Activated T-cell treated with anti-CD3 and anti-CD28 coated beads, Interleukin-2, amount 50 U/mL, for 4 hours (primary cell): ENCODE measurements at regions not wholly inside any gene's neighbourhood (a gene's known extent, or its start where the extent isn't known, plus 50 kb on each side); places are given as distances from the start of the nearest gene placed in this dataset.
A peak's percentile ranks its signal among the peaks of the same experiment; 100 is the strongest.

Experiments
- ATAC-seq, 2 donors: fragments of 200-7000 bp; cut with Tn5 transposase; one replicate each; pipeline ENCODE4 v1.10.0; 2021
- DNase-seq: peaks from one replicate; pipeline ENCODE4 v3.0.0-alpha.2; 2020
- H3K27me3 Mint-ChIP-seq: one replicate; pipeline ENCODE4 v1.8.0; 2021; ENCODE audit warnings: low read depth, mixed read lengths
- H3K36me3 Mint-ChIP-seq: one replicate; pipeline ENCODE4 v1.8.0; 2022; ENCODE audit warnings: mixed read lengths; ENCODE audit not compliant: insufficient read depth
- H3K4me1 Mint-ChIP-seq: one replicate; pipeline ENCODE4 v1.8.0; 2021; ENCODE audit warnings: low read depth, mixed read lengths
- H3K4me3 Mint-ChIP-seq: one replicate; pipeline ENCODE4 v1.8.0; 2021; ENCODE audit warnings: mild to moderate bottlenecking, moderate library complexity, mixed read lengths
- H3K9me3 Mint-ChIP-seq: one replicate; pipeline ENCODE4 v1.8.0; 2021; ENCODE audit warnings: mixed read lengths

DNA sequence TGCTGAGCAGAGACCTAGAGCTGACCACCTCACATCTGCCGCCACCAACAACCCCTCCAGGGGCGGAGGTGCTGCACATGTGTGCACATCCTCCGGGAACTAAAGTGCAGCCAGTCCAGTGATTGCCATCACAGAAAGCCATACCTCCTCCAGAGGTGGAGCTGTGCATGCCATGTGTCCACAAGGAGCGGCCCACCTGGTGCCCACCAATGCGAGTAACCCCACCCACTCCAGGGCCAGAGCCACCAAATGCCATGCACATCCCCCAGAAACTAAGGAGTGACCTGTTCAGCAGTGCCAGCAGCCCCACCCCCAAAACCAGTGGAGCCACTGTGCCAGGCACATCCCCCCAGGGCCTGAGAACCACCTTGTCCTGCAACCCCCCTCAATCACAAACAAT is 557.9 kb downstream of the UQCRFS1 start:
- H3K4me1 Mint-ChIP-seq, result no peaks in the 10 kb centered on the region
- no peak for DNase-seq
- H3K27me3 Mint-ChIP-seq, result no peaks in the 10 kb centered on the region
- no peak overlapping the region for H3K4me3 Mint-ChIP-seq
- H3K9me3 Mint-ChIP-seq, result peaks cover 25% of the 10 kb centered on the region
- no peak for ATAC-seq
- H3K36me3 Mint-ChIP-seq, result no peaks in the 10 kb centered on the region

DNA sequence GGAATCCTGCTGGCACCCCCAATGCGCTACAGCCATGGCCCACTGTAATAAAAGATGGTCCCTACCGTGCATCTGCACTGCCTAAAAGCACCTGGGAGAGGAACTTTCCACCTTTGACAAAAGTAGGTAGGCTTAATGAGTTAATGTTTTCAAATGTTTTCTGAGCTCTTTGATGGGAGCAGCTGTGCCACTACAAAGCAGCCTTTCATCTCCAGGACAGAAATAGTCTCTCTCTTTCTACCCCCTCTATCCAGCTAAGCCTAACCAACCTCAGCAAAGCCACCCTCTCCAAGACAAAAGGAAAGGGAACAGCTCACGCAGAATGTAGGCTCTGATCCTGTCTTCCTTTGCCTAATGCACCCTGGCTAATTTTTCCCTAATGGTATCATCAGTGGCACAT is 560.2 kb downstream of the UQCRFS1 start:
- no peak for ATAC-seq
- no peak overlapping the region for H3K4me3 Mint-ChIP-seq
- peaks cover 14% of the 10 kb centered on the region for H3K9me3 Mint-ChIP-seq
- H3K4me1 Mint-ChIP-seq, result no peaks in the 10 kb centered on the region
- H3K27me3 Mint-ChIP-seq, result no peaks in the 10 kb centered on the region
- no peak for DNase-seq
- H3K36me3 Mint-ChIP-seq, result no peaks in the 10 kb centered on the region

DNA sequence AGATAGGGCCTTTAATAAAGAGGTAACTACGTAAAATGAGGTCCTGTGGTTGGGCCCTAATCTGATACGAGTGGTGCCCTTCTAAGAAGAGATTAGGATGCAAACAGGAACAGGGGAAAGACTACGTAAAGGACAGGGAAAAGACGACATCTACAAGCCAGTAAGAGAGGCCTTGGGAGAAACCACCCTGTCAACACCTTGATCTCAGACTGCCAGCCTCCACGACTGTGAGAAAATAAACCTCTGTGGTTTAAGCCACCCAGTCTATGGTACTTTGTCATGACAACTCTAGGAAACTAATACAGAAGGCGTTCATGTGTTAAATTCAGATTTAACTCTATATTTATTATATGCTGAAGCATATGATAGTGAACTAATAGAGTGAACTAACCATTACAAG is 566.3 kb downstream of the UQCRFS1 start:
- Mint-ChIP-seq H3K9me3 (no peaks in the 10 kb centered on the region), H3K4me3 (no peak overlapping the region), H3K4me1 (no peaks in the 10 kb centered on the region), H3K36me3 (no peaks in the 10 kb centered on the region), H3K27me3 (no peaks in the 10 kb centered on the region)
- ATAC-seq, result no peak
- DNase-seq, result no peak

DNA sequence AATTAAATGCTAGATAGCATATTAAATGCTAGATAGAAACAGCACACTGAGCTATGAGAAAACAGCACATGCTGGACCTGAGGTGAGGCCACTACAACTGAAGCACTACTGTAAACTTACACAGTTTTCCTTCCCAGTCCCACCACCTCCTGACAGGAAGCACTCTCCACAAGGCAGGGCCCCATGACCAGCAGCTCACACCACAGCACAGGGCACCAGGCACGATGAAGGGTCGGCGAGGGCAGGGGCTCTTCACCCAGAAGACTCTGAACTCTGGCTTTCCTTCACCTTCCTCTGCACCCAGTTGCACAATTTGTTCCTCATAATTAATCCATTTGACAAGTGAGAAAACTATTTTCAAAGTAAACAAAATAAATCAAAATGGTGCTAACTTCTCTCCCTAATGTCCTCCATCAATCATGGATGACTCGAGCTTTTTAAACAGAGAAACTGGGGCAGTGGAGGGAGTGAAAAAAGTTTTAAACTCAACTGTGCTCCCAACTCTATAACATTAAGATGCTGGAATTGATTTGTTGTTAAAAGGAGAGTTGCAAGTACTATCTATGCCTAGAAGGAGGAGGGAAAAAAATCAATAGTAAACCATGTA is 568.7 kb downstream of the UQCRFS1 start:
- ATAC-seq (no peak), DNase-seq (no peak)

DNA sequence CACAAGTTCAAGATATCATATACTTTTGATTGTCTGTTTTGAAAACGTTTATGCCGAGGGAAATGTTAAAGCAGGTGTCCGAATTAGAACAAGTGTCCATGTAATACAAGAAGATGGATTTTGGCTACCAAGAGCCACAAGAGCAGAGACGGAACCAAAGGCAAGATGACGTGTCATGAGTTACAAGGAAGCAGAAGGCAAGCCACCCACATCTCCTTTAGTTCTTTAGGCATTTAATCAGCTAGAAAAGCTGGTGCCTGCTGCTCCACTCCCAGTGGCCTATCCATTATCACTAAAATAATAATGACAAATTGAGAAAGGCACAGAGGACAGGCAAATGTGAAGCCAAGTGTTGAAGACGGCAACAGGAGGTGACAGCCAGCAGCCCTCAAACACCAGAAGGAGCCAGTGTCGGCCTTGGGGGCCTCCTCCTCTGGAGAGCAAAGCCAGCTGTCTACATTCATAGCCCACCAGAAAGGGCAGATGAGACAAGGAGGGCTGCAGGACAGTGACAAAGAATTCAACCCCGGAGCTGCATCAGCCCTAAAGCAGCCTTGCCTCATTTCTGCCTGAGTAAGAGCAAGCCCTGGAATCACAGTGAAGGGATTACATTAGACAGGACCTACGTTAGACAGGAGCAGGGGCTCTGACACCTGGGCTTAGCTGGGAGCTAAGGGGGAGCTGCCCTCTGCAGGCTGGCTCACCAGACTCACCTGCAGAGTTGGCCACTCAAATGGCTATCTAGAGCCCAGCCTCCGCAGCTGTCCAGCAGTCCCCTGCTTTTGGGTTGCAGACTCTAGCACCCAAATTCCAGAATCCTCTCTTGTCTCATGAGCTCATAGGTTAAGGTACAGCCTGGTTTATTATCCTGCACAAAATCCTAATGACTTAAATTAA is 569.9 kb downstream of the UQCRFS1 start:
- H3K4me3 Mint-ChIP-seq, result no peak overlapping the region
- peaks cover 3% of the 10 kb centered on the region for H3K9me3 Mint-ChIP-seq
- no peaks in the 10 kb centered on the region for H3K4me1 Mint-ChIP-seq
- DNase-seq, result no peak
- H3K36me3 Mint-ChIP-seq, result no peaks in the 10 kb centered on the region
- no peaks in the 10 kb centered on the region for H3K27me3 Mint-ChIP-seq
- ATAC-seq, result no peak

More for the DNA sequence above, 568.7 kb downstream of the UQCRFS1 start:
- no peaks in the 10 kb centered on the region for H3K4me1 Mint-ChIP-seq
- no peak overlapping the region for H3K4me3 Mint-ChIP-seq
- H3K36me3 Mint-ChIP-seq, result no peaks in the 10 kb centered on the region
- H3K9me3 Mint-ChIP-seq, result no peaks in the 10 kb centered on the region
- H3K27me3 Mint-ChIP-seq, result no peaks in the 10 kb centered on the region

DNA sequence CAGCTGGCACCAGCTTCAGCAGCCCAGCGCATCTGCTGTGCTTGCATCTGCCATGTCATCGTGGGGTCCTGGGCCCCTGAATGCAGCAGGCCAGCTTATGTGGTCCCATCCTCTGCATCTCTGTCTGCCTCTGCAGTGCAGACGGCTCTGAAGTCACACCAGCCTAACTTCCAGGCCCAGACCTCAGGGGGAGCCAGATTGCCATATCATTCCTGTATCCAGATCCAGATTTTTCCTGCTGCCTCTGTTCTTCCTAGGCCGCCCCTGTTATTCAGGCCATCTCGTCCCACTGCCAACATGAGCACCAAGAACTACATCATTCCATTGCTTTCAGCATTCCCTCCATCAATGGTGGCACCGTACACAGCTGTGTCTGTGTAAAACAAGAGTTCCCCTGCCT is 571.6 kb downstream of the UQCRFS1 start:
- Mint-ChIP-seq H3K36me3 (no peaks in the 10 kb centered on the region), H3K9me3 (peaks cover 3% of the 10 kb centered on the region), H3K27me3 (no peaks in the 10 kb centered on the region), H3K4me1 (no peaks in the 10 kb centered on the region), H3K4me3 (no peak overlapping the region)
- DNase-seq (no peak), ATAC-seq (no peak)

DNA sequence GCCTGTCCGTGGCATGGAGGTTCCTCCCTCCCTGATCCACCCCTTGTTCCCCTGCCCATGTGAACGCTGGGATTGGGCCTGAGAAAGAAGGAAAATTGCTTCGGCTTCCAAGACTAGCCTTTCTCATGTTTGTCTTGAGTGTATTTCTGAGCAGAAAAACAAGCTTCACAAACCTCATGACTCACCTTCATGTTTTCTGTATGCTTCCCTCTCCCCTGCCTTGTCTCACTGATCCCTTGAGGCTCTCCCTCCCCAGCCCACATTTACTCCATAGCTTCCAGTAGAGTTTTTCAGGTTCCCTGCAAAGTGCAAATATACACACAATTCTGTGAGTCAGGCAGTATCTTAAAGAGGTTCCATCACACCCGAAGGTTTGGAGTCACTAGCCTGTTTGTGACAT is 572.4 kb downstream of the UQCRFS1 start:
- Mint-ChIP-seq H3K9me3 (peaks cover 3% of the 10 kb centered on the region), H3K4me1 (no peaks in the 10 kb centered on the region), H3K27me3 (no peaks in the 10 kb centered on the region)

DNA sequence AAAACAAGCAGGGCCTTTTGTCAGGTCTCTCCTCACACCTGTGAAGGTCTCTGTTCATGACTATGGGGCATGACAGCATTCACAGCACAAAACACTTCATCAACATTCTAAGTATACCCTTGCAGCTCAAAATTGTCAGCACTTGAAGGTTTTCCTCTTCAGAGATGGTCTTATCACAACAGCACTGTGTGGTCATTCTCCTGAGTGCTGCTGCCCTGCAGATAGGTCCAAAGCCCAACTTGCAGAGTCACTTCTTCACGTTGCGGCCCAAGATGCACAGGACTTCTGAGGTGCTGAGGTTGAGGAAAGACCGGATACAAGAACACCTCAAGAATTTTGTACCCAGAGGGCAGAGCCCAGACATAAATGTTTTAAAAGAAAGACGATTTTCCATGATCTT is 574.5 kb downstream of the UQCRFS1 start:
- Mint-ChIP-seq H3K36me3 (no peaks in the 10 kb centered on the region), H3K27me3 (no peaks in the 10 kb centered on the region), H3K4me3 (no peak overlapping the region), H3K4me1 (peaks cover 2% of the 10 kb centered on the region), H3K9me3 (peaks cover 9% of the 10 kb centered on the region)
- ATAC-seq (no peak), DNase-seq (no peak)

More for the DNA sequence above, 572.4 kb downstream of the UQCRFS1 start:
- H3K36me3 Mint-ChIP-seq, result no peaks in the 10 kb centered on the region
- no peak for ATAC-seq
- H3K4me3 Mint-ChIP-seq, result no peak overlapping the region
- DNase-seq, result no peak

DNA sequence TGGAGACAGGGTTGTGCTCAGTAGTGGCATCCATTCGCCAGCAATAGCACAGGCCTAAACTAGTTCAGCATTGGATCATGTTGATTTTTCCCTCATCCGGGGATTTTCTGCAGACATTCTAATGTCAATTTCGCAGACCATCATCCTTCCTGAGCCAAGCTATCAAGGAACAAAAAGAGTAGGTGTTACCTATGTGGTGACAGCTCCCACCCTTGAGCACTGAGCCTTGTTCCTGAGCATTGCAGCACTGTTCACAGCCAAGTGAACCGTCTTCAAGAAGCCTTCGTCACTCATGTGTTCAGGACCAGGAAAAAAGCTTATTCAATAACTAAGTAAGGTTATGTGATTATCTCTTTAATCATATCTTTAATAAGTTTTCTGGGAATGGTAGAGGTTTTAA is 576.2 kb downstream of the UQCRFS1 start:
- ATAC-seq (no peak), DNase-seq (no peak)
- peaks cover 9% of the 10 kb centered on the region for H3K9me3 Mint-ChIP-seq
- H3K4me3 Mint-ChIP-seq, result no peak overlapping the region
- H3K4me1 Mint-ChIP-seq, result peaks cover 7% of the 10 kb centered on the region
- H3K27me3 Mint-ChIP-seq, result no peaks in the 10 kb centered on the region
- H3K36me3 Mint-ChIP-seq, result no peaks in the 10 kb centered on the region

DNA sequence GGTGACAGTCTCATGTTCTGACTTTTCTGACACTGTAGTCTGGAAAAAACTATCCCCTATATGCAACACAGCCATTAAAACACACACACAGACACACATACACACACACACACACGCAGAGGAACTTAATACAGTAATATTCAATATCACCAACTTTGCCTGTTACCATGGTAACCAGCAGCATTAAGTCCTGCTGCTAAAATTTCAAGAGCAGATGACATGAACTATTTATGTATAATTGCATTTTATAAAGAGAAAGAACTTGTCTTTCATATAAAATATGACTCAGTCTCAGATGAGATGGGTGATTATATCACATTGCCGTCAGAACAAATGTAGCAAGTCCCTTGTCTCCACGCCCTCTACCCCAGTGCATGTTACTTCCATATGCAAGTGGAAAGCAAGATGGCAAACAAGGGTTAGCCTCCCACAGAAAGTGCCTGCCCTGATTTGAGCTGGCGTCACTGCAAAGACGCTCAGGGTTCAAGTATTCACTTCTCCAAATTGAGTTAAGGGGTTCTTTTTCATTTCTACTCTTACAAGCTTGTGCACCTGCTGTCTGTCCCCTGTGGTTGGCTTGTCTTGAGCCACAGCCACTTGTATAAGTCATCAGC is 576.8 kb downstream of the UQCRFS1 start:
- Mint-ChIP-seq H3K36me3 (no peaks in the 10 kb centered on the region), H3K4me3 (no peak overlapping the region), H3K4me1 (peaks cover 7% of the 10 kb centered on the region), H3K27me3 (no peaks in the 10 kb centered on the region), H3K9me3 (peaks cover 9% of the 10 kb centered on the region)
- no peak for DNase-seq
- ATAC-seq, result no peak

DNA sequence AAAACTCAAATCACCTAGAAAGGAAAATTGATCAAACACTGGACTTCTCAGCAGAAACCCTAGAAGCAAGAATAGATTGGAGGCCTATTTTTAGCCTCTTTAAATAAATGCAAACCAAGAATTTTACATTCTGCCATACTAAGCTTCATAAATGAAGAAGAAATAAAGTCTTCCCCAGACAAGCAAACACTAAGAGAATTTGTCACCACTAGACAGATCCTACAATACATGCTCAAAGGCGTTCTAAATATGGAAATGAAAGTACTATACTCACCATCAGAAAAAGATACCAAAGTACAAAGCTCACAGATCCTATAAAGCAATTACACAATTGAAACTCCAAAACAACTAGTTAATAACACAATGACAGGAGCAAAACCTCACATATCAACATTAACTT is 578.1 kb downstream of the UQCRFS1 start:
- Mint-ChIP-seq H3K36me3 (no peaks in the 10 kb centered on the region), H3K9me3 (peaks cover 9% of the 10 kb centered on the region), H3K4me1 (peaks cover 7% of the 10 kb centered on the region), H3K27me3 (no peaks in the 10 kb centered on the region), H3K4me3 (no peak overlapping the region)
- no peak for ATAC-seq
- no peak for DNase-seq

DNA sequence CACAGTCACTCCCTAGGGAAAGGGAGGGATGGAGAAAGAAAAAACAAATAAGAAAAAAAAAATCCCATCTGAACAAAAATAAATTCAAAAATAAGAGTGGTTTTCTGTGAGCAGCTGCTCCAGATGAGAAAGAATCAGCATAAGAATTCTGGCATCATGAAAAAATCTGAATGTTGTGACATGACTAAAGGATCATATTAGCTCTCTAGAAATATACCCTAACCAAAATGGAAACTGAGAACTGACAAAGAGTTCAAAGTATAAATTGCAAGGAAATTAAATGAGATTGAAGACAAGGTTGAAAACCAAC is 579.0 kb downstream of the UQCRFS1 start:
- H3K27me3 Mint-ChIP-seq, result no peaks in the 10 kb centered on the region
- ATAC-seq (no peak), DNase-seq (no peak)
- H3K9me3 Mint-ChIP-seq, result peaks cover 9% of the 10 kb centered on the region
- peaks cover 7% of the 10 kb centered on the region for H3K4me1 Mint-ChIP-seq
- H3K4me3 Mint-ChIP-seq, result no peak overlapping the region
- H3K36me3 Mint-ChIP-seq, result no peaks in the 10 kb centered on the region

DNA sequence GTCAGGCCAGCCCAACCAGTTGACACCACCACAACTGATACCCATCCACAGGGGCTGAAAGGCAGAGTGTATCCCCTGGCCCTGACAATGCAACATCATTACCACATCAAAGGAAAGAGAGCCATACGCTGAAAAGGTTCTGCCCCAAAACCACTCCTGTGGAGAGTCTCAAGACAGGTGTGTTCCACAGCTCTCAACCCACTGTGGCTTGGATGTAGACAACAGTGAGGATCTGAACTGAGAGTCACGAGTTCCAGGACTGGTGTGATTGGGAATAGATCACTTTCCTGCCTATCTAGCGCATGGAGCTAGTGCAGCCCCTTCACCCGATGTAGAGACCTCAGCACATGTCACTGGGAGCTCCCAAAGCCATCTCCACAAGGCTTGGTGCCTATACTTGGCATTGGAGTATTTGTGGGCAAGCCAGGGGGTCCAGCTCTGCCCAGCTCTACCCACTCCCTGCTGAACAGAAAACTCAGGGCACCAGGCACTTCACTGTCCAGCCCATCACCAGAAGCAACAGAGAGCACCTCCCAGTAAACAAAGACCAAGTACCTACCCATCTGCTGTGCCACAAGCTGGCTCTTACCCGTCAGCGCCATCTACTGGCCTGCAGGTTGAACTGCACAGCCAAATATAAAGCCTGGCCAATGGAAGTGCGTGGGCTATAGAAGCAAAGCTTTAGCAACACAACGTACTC is 579.5 kb downstream of the UQCRFS1 start:
- Mint-ChIP-seq H3K4me1 (peaks cover 7% of the 10 kb centered on the region), H3K4me3 (no peak overlapping the region), H3K27me3 (no peaks in the 10 kb centered on the region), H3K36me3 (no peaks in the 10 kb centered on the region), H3K9me3 (peaks cover 9% of the 10 kb centered on the region)
- ATAC-seq (peak; percentile 55 to 56), DNase-seq (peak; percentile 9)

DNA sequence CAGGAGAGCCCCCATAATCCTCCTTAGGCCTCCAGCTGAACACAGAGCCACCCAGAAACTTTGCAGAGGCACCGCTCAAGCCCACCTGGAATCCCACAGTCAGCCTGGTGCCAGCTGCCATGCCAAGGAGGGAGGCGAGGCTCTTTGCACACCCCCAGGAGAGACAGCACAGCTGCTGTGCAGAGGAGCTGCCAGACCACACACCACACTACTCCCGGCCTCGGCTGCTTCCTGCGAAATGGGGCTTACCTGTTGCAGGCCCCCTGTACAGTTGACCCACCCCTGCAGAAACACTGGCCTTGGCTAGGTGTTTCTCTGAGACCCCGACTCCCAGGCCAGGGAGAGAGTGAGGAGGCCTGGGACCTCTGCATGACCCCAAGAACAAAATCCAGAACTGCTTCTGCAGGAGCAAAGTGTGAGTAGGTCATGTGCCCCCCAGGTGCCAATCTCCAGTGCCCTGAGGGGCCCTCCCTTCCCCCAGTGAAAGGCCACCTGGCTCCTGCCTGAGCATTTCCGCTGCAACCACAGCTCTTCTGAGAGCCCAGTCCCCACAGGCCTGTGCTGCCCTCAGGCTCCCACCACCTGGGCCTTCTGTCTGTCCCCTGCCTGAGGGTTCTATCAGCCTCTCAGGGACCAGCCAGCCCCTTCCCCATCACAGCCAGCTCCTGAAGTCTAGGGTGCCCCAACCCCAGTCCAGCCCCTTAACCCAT is 580.4 kb downstream of the UQCRFS1 start:
- ATAC-seq, result no peak

More for the DNA sequence above, 580.4 kb downstream of the UQCRFS1 start:
- Mint-ChIP-seq H3K27me3 (no peaks in the 10 kb centered on the region), H3K4me1 (peaks cover 7% of the 10 kb centered on the region), H3K36me3 (no peaks in the 10 kb centered on the region), H3K9me3 (peaks cover 10% of the 10 kb centered on the region), H3K4me3 (no peak overlapping the region)
- no peak for DNase-seq
